M059J (cell line): ENCODE measurements at regions not wholly inside any gene's neighbourhood (a gene's known extent, or its start where the extent isn't known, plus 50 kb on each side); places are given as distances from the start of the nearest gene placed in this dataset.

Experiments
- DNase-seq: peaks from one replicate; pipeline ENCODE4 v3.0.0-alpha.2; 2012; ENCODE audit warnings: low read depth

- peak; percentile 80 for DNase-seq
Measured at GRCh38 chr4:187309456-187309855, 585.8 kb upstream of the FAT1 start.

- no peak for DNase-seq
Measured at GRCh38 chr4:187312299-187312698, 588.6 kb upstream of the FAT1 start.

- no peak for DNase-seq
Measured at GRCh38 chr4:187317799-187318198, 594.1 kb upstream of the FAT1 start.

GRCh38 chr4:187321711-187322110 is 598.1 kb upstream of the FAT1 start:
- peak; percentile 1 for DNase-seq

GRCh38 chr4:187332141-187332540 is 608.5 kb upstream of the FAT1 start:
- no peak for DNase-seq

- DNase-seq: peak; percentile 74
Measured at GRCh38 chr4:187333151-187333550, 609.5 kb upstream of the FAT1 start.

GRCh38 chr4:187335339-187335738 is 611.7 kb upstream of the FAT1 start:
- no peak for DNase-seq

- no peak for DNase-seq
Measured at GRCh38 chr4:187354740-187355139, 631.1 kb upstream of the FAT1 start.

GRCh38 chr4:187357045-187357643 is 633.5 kb upstream of the FAT1 start:
- DNase-seq: no peak

GRCh38 chr4:187357821-187358220 is 634.2 kb upstream of the FAT1 start:
- DNase-seq: no peak

GRCh38 chr4:187362937-187363857 is 632.4 kb upstream of the ZFP42 start:
- DNase-seq: peak; percentile 75

GRCh38 chr4:187364401-187364800 is 631.2 kb upstream of the ZFP42 start:
- no peak for DNase-seq

GRCh38 chr4:187364851-187365250 is 630.7 kb upstream of the ZFP42 start:
- no peak for DNase-seq

- no peak for DNase-seq
Measured at GRCh38 chr4:187366530-187366929, 629.0 kb upstream of the ZFP42 start.

GRCh38 chr4:187370918-187371317 is 624.7 kb upstream of the ZFP42 start:
- DNase-seq: no peak

GRCh38 chr4:187378441-187378840 is 617.1 kb upstream of the ZFP42 start:
- no peak for DNase-seq

- no peak for DNase-seq
Measured at GRCh38 chr4:187380181-187380581, 615.4 kb upstream of the ZFP42 start.

- no peak for DNase-seq
Measured at GRCh38 chr4:187383181-187383580, 612.4 kb upstream of the ZFP42 start.

GRCh38 chr4:187387739-187388138 is 607.8 kb upstream of the ZFP42 start:
- DNase-seq: peak; percentile 55

GRCh38 chr4:187389420-187389819 is 606.2 kb upstream of the ZFP42 start:
- no peak for DNase-seq

GRCh38 chr4:187390646-187391045 is 604.9 kb upstream of the ZFP42 start:
- DNase-seq: no peak

GRCh38 chr4:187393531-187394344 is 601.8 kb upstream of the ZFP42 start:
- DNase-seq: no peak
